ENCODE measurements at regions not wholly inside any gene's neighbourhood (a gene's known extent, or its start where the extent isn't known, plus 50 kb on each side); places are given as distances from the start of the nearest gene placed in this dataset.

- no peak overlapping the region for H3K4me3 ChIP-seq
- intact Hi-C loops (cut with DNase I): no loop called here
- no peak for DNase-seq
- no peak overlapping the region for H3K9ac ChIP-seq (ENCODE audit: low read depth in 2 of 2, low read length in 2 of 2)
- H3K27me3 ChIP-seq: no peaks in the 10 kb centered on the region
- H3K27ac ChIP-seq: no peak overlapping the region
- H3K36me3 ChIP-seq: no peaks in the 10 kb centered on the region
- H3K9me3 ChIP-seq: no peaks in the 10 kb centered on the region
- TF ChIP-seq, protein P1, sequence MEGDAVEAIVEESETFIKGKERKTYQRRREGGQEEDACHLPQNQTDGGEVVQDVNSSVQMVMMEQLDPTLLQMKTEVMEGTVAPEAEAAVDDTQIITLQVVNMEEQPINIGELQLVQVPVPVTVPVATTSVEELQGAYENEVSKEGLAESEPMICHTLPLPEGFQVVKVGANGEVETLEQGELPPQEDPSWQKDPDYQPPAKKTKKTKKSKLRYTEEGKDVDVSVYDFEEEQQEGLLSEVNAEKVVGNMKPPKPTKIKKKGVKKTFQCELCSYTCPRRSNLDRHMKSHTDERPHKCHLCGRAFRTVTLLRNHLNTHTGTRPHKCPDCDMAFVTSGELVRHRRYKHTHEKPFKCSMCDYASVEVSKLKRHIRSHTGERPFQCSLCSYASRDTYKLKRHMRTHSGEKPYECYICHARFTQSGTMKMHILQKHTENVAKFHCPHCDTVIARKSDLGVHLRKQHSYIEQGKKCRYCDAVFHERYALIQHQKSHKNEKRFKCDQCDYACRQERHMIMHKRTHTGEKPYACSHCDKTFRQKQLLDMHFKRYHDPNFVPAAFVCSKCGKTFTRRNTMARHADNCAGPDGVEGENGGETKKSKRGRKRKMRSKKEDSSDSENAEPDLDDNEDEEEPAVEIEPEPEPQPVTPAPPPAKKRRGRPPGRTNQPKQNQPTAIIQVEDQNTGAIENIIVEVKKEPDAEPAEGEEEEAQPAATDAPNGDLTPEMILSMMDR (IDR thresholded peaks at IDR 0.05): no peak
- H3K4me1 ChIP-seq: no peaks in the 10 kb centered on the region
Observed at GRCh38 chr12:86660488-86661147, 404.4 kb upstream of the MGAT4C start.

GRCh38 chr12:86659985-86660384 is 403.8 kb upstream of the MGAT4C start:
- TF ChIP-seq, protein P1 (IDR thresholded peaks at IDR 0.05): no peak
- Histone ChIP-seq H3K9ac (ENCODE audit: low read depth in 2 of 2, low read length in 2 of 2) (no peak overlapping the region), H3K4me1 (no peaks in the 10 kb centered on the region), H3K36me3 (no peaks in the 10 kb centered on the region), H3K9me3 (no peaks in the 10 kb centered on the region), H3K27ac (no peak overlapping the region), H3K4me3 (no peak overlapping the region), H3K27me3 (no peaks in the 10 kb centered on the region)
- DNase-seq: no peak
- intact Hi-C loops (cut with DNase I): no loop called here

DNA sequence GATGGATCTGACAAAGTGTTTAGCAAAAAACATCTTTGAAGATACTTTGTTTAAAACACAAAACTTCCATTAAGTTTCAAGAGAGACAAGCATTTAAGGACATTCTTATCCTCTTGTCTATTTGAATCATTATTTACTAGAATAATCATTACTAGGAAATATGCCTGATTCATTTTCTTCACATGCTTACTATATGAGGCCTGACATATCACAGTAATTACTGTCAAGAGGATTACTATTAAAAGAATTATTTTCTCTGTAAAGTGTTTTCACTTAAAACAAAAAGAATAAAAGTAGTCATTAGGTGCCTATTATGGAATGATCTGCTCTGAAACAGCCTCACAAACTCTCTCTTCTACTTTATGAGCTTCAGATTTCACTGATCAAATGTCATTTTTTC is 402.1 kb upstream of the MGAT4C start:
- intact Hi-C loops (cut with DNase I): no loop called here

GRCh38 chr12:86647800-86648199 is 391.6 kb upstream of the MGAT4C start:
- Histone ChIP-seq H3K4me1 (no peaks in the 10 kb centered on the region), H3K9ac (ENCODE audit: low read depth in 2 of 2, low read length in 2 of 2) (no peak overlapping the region), H3K4me3 (no peak overlapping the region), H3K9me3 (no peaks in the 10 kb centered on the region), H3K27me3 (no peaks in the 10 kb centered on the region), H3K36me3 (no peaks in the 10 kb centered on the region), H3K27ac (no peak overlapping the region)
- DNase-seq: no peak
- TF ChIP-seq, protein P1 (IDR thresholded peaks at IDR 0.05): no peak
- intact Hi-C loops (cut with DNase I): no loop called here

More for the DNA sequence above, 402.1 kb upstream of the MGAT4C start:
- no peak for DNase-seq
- H3K9me3 ChIP-seq: no peaks in the 10 kb centered on the region
- TF ChIP-seq, protein P1 (IDR thresholded peaks at IDR 0.05): no peak
- no peaks in the 10 kb centered on the region for H3K36me3 ChIP-seq
- H3K9ac ChIP-seq (ENCODE audit: low read depth in 2 of 2, low read length in 2 of 2): no peak overlapping the region
- H3K27me3 ChIP-seq: no peaks in the 10 kb centered on the region
- H3K4me3 ChIP-seq: no peak overlapping the region
- H3K27ac ChIP-seq: no peak overlapping the region
- no peaks in the 10 kb centered on the region for H3K4me1 ChIP-seq

GRCh38 chr12:86634456-86635410 is 378.5 kb upstream of the MGAT4C start:
- intact Hi-C loops (cut with DNase I): no loop called here
- TF ChIP-seq, protein P1 (IDR thresholded peaks at IDR 0.05): no peak

More at GRCh38 chr12:86634456-86635410, 378.5 kb upstream of the MGAT4C start:
- Histone ChIP-seq H3K9ac (ENCODE audit: low read depth in 2 of 2, low read length in 2 of 2) (no peak overlapping the region), H3K9me3 (no peaks in the 10 kb centered on the region), H3K4me1 (no peaks in the 10 kb centered on the region), H3K27me3 (no peaks in the 10 kb centered on the region), H3K27ac (no peak overlapping the region), H3K4me3 (no peak overlapping the region), H3K36me3 (no peaks in the 10 kb centered on the region)
- DNase-seq: no peak
